Upper lobe of left lung (tissue), 4 donors: ENCODE measurements at regions not wholly inside any gene's neighbourhood (a gene's known extent, or its start where the extent isn't known, plus 50 kb on each side); places are given as distances from the start of the nearest gene placed in this dataset.

Source experiments
- POLR2A ChIP-seq, 4 donors: fragments of 450-650 bp; IDR thresholded peaks; one replicate each; pipeline ENCODE4 v1.5.1; 2016 to 2017; ENCODE audit warnings: antibody characterized with exemption in 4 of 4, mild to moderate bottlenecking in 2 of 4
- POLR2AphosphoS5 ChIP-seq, 2 donors: sonication (generic); formaldehyde crosslinking; IDR thresholded peaks; one replicate each; pipeline ENCODE4 v1.5.1; 2017; ENCODE audit warnings: antibody characterized with exemption in 2 of 2
- TF ChIP-seq, protein P1 (sequence below), 6 experiments: fragments of 450-650 bp in 4 of 6; fragments of 200-600 bp in 2 of 6; sonication (generic) in 2 of 6; IDR thresholded peaks; one replicate each; pipeline ENCODE4 v1.5.1; 2016 to 2019; ENCODE audit warnings: antibody characterized with exemption in 6 of 6

DNA sequence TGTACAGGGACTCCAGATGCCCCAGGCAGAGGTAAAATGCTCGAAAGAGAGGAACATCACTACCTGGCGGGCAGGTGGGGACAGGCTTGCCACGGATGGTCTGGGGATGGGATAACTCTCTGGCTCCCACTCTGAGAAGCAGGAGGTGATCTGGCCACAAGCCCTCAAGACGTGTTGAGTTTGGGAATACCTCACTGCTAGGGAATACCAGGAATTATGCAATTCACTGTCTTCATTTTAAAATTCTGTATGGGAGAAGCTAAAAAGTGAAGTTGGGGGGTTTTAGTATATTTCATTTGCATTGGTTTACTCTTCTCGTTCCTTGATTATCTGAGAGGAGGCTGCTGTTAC, 510.4 kb downstream of the CCDC171 start:
- no peak for TF ChIP-seq POLR2A (IDR thresholded peaks at IDR 0.05)
- TF ChIP-seq, protein P1, sequence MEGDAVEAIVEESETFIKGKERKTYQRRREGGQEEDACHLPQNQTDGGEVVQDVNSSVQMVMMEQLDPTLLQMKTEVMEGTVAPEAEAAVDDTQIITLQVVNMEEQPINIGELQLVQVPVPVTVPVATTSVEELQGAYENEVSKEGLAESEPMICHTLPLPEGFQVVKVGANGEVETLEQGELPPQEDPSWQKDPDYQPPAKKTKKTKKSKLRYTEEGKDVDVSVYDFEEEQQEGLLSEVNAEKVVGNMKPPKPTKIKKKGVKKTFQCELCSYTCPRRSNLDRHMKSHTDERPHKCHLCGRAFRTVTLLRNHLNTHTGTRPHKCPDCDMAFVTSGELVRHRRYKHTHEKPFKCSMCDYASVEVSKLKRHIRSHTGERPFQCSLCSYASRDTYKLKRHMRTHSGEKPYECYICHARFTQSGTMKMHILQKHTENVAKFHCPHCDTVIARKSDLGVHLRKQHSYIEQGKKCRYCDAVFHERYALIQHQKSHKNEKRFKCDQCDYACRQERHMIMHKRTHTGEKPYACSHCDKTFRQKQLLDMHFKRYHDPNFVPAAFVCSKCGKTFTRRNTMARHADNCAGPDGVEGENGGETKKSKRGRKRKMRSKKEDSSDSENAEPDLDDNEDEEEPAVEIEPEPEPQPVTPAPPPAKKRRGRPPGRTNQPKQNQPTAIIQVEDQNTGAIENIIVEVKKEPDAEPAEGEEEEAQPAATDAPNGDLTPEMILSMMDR (IDR thresholded peaks at IDR 0.05), result no peak
- no peak for TF ChIP-seq POLR2AphosphoS5 (IDR thresholded peaks at IDR 0.05)
